NCI-H2029 treated with DMSO at 0.1 percent for 48 hours (cell line): ENCODE measurements at regions not wholly inside any gene's neighbourhood (a gene's known extent, or its start where the extent isn't known, plus 50 kb on each side); places are given as distances from the start of the nearest gene placed in this dataset.

Source experiments
- DNase-seq: peaks from one replicate; lab custom pipeline; 2025; lab: John Stamatoyannopoulos, UW

DNA sequence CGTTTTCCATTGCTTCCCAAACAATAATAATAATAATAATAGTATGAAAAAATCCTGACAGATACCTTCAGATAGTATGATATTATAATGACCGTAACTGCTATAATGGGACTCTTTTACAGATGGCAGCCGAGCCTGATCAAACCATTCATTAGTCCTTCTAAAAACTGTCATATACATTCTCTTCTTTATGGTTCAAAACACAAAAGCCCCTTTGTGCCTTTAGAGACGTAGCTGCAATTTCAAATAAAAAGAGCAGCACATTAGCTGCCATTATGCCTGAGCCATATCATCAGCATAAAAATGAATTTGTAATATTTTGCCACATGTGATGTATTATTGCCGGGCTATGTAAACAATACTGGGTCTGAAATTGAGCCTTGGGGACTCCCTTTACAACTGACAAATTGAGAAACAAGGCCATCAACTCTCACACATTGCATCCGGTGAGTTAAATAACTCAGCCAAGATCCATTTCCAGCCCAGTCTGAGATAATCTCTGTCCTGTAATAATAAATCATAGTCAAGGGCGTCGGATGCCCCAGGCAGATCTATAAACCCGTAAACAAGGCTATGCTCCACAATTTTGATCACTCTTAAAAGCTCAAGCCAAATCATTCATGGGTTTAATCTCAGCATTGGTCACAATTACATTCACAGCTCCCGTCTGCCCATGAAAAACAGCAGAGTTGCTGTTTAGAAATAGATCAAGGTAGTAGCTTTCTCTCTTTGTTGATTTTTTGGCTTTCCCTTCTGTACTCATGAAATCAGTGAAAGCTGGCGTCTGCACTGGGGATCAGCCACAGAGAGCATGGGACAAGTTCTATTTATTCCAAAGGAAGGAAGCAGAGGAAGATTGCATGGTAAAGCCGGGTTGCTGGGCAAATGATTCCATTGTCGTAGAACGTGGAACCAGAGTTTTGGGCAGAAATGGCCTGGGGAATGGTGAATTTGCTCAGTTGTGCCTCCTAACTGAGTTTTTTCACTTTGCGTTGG lies 150.1 kb upstream of the BMPER start:
- DNase-seq: no peak

DNA sequence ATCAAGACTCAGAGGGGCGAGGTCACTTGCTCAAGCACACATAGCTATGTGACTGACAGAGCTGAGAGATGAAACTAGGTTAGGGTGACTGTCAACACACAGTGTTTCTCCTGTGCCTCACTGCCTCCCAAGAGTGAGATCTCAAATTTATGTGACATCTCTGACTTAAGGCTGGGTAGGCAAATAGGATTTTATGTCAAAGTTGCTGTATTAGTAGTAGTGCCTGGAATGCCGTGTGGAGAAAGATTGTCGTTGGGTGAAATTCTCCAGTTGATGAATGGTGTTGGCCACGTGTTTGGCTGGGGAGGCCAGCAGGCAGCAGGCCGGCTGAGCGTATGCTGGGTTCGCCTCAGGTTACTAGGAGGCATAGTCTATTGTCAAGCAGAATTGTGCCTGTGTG lies 148.3 kb upstream of the BMPER start:
- DNase-seq: no peak

DNA sequence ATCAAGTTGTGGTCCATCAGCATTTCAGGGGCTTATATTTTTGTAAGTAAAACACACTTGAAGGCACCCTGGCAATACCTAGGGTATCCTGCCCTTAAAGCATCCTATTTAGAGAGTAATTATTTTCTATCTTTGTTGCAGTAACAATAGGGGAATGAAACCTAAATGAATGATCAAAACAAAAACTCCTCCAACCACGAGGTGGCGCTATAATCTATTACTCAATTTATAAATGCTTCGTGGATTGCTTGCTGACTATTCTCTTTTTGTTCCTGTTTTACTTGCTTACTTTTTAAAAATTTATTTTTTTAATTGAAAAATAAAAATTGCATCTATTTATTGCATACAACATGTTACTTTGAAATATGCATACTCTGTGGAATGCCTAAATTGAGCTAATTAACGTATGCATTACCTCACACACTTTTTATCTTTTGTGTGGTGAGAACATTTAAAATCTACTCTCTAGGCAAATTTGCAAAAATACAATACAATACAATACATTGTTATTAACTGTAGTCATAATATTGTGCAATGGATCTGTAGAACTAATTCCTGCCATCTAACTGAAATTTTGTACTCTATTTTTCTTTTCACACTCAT lies 147.7 kb upstream of the BMPER start:
- DNase-seq: peak; percentile 47

DNA sequence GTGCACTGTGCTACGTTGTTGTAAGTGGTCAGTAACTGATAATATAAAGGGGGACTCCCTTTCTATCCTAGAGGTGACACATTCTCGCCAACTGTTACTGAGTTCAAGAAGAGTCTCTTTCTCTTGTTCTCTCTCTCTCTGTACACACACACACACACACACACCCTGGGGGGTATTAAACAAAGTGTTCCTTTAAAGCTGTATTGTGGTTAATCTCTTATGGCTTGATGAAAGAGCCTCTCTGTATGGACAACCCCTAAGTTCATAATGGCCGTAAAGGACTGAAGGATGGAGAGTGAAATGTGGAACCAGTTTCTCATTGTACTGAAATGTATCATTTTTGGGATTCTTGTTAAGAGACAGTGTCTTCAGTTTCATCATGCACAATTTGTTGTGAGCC lies 145.2 kb upstream of the BMPER start:
- no peak for DNase-seq

DNA sequence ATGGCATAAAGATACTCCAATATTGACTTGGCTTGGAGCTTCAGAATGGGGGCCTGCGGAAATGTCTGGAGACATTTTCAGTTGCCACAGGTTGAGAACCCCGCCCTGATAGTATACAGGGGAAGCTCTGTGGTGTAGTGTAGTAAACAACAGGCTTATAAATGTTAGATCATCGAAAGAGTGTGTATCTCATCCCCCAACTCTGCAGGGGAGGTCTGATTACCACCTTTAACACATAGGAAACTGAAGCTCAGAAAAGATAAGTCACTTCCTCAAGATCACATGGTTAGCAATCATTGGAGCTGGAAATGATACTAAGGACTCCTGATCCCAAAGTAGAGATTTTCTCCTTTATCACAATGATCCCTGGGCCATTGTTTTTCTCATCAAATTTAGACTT lies 144.5 kb upstream of the BMPER start:
- no peak for DNase-seq

DNA sequence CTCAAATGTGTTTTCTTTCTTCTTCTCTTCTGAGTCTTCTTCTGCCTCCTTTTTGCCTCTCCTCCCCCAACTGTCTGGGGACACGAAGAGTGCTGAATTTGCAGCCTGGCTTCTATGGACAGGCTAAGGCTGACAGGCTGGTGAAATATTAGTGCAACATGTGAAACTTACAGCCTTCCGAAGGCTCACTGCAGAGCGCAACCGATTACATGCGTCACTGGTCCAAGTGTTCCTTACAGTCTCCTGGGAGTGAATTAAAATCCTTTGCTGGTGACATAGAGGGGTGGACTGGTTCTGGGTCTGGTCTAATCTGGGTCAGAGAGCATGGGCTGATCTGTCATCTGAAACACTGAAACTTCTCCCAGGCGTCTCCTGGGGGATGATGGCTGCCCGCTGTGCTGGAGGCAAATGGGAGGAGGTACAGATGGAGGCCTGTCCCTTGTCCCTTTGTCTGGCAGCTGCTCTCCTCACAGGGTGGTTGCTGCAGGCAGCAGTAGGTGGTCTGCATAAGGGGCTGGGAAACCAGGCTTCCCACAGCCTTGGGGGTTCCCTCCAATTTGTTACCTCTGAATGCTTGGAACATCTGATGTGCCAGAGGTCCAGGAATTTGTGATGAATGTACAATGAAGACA lies 143.8 kb upstream of the BMPER start:
- DNase-seq: no peak

DNA sequence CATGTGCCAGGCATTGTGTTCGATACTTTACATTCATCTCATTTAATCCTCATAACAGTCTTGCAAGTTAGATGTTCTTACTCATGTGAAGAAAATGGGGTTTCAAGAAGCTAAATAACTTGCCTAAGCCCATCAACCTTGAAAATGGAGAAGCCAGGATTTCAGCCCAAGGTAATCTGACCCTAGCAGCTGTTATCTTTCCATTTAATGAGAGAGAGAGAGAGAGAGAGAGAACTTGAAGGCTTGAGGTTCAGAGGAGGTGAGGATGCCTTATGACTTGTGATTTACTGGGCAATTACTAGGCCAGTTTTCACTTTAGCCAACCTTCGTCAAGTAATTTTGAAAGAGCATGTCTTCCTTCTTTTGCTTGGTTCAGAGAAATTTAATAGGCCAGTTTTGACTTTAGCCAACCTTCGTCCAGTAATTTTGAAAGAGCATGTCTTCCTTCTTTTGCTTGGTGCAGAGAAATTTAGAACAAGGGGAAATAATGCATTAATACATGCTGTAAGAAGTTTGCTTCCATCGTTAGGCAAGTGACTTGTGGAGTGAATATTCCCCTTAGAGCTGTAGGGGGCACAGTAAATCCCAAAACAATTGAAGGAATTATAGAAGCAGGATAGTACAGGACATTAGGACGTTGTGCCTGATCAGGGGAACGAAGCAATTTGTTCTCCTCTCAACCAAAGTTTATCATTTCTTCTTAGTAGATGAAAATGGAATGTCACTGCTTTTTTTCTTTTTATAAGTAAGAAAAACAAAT lies 143.0 kb upstream of the BMPER start:
- DNase-seq: no peak

DNA sequence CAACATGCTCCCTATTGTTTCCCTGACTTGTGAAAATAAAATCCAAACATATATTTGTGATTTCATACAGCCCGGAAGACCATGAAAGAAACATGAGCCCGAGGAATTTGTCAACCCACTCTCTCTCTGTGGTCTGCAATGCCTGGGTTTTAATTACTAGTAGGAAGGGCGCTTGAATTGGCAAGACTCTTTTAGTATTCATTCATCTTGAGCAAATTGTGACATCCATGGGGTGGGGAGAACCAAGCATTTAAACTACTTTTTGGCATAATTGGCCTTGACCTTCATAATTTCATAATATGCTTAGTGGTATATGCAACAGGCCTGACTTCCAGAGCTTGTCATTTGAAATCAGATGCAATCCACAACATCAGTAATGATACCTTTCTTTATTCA lies 142.4 kb upstream of the BMPER start:
- no peak for DNase-seq

DNA sequence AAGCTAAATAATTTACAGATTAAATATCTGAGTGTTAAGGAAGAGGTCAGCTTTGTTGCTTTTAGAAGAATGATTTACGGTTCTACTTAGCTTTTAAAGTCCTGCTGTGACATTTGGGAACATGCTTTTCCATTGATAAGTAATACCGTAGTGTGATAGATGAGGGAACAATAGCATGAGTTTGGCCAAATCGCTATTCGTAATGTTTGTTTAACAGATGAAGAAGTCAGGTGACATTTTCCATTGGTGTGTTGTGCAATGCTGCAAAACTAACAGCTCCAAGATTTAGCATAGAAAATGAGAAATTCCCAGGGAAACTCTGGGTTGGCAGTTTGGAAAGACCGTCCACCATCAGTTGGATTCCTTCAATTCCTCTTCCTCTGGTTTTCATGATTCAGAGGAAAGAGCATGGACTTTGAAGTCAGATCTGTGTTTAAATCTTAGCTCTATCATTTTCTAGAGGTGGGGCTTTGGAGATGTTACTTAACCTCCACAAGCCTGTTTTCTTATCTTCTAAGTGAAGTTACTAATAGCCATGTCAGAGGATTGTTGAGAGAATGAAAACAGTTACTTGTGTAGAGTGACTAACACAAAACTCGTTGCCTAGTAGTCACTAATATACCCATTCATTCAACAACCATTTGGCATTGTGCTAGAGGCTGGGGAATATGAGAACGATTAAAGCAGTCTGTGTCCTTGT lies 140.4 kb upstream of the BMPER start:
- no peak for DNase-seq

DNA sequence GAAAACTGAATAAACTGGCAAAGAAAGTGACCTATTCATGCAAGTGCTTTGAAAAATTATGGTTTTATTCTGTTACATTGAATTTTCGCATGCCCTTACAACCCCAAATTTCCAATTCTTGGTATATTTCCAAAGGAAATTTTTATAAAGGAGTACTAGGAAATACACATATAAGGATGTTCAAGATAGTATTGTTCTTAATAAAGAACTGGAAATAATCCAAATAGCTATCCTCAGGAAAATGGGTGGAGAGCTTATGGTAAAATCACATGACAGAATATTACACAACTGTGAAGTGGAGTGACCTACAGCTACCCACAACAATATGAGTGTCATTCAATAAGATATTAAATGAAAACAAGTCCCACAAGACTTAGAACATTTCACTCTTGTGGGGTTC lies 138.9 kb upstream of the BMPER start:
- DNase-seq: no peak

DNA sequence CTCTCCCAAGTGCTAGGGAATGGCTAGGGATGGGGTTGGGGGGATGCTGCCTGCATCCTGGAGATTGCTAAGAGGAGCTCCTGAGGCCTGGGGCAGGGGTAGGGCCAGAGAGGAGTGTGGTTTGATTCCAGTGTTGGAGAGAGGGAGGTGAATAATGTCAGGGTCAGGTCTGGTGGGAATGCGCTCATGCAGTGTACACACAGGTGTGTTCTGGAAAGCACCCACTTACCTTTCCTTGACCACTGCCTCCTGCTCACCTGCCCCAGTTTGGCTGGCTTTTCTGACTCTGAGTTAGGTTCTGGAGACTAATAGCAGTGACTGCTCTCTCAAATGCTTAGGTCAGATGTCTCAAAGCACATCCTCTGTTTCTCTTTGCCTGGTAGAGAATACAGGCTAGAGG lies 135.4 kb upstream of the BMPER start:
- no peak for DNase-seq

DNA sequence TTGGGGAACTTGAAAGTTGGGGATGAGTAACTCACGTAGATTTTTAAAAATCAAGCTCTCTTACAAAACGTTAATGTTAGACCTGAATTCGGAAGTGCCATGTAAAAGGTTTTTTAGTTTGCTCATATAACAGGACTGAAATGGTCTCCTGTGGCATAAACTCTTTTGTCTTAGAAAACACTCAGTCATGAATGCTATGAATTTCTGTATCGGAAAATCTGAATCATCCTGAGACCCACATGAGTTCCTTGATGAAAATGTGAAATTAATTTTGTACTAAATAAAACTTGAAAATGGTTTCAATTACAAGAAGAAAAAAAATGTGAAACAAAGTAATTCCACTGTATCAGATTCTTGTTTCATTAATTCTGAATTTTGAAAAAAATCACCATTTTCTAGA lies 134.8 kb upstream of the BMPER start:
- DNase-seq: no peak

DNA sequence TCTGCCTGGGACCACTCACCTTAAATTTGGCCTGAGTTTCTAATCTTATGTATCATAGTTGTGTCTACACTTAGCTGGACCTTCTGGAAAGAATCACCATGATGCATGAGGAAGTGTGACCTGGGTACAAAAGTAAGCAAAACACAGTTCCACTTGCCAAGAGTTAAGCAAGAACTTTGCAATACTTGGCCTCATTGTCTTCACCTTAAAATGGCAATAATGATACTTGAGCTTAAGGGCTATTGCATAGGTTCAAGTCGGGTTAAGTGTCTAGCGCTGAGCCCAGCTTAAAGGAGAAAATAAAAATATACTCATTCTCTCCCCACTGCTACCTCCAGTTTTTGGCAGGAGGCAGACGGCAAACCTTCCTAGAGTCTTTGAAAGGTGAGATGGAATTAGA lies 133.9 kb upstream of the BMPER start:
- DNase-seq: no peak

DNA sequence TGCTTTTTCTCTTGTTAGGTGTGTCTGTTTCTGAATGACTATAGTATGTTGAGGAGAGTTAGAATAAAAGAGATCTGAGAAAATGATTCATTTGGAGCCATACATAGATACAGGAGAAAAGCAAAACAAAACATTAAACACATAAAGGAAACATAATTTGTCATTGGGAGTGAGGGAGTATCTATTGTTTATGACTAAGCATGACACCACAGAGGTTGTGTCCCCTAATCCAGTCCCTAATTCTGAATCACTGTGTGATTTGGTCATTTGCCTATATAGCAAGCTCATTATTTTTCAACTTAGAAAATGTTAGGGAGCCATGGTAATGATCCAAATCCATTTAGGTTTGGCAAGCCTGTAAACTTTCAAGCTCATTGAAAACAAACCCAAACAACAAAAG lies 132.3 kb upstream of the BMPER start:
- DNase-seq: no peak

DNA sequence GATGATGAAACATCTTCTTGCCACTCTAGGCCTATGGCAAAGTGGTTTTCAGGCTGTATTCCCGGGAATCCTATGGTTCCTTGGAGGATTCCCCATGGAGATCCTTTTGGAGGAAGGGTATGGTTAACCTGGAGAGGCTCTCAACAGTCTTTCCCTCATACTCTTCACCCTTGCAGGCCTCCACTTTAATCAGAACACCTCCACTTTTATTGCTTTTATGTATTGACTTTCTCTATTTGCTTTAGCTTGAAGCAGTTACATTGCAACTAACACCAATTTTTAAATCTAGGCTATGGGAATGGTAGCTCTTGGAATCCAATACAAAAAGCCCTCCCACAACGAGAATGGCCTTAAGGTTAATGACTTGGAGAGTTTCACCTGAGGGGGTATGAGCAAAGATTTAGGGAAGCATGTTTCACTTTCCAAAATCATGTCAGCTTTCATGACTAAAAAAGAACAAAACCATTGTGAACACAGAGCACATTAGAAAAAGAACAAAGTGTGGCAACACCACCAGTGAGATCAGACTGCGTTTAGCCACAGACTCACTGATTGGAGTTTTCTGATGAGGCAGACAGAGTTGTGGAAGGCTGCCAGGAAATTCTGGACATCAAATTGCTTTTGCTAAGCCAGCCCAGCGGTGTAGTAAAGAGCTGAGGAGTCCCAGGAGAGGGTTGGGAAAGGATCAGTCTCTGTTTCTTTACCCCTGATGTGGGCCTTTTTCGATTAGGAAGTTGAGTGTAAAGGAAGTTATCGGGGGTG lies 130.4 kb upstream of the BMPER start:
- no peak for DNase-seq

DNA sequence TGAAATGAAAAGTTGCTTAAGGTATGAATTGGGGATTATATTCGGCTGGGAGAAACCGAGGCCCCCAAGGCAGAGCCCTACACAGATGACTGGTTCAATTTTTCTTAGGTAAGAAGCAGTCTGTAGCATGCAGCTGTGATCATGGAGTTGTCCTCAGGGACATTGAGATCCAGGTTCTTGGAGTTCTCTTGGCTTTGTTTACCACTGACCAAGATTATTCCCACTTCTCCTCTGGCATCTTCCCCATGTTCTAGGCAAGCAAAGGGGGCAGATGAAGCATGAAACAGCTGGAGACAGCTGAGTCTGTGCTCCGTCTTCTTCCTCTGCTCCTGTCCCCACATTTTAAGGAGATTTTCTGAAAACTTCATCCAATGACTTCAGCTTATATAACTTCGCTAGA lies 129.5 kb upstream of the BMPER start:
- no peak for DNase-seq

DNA sequence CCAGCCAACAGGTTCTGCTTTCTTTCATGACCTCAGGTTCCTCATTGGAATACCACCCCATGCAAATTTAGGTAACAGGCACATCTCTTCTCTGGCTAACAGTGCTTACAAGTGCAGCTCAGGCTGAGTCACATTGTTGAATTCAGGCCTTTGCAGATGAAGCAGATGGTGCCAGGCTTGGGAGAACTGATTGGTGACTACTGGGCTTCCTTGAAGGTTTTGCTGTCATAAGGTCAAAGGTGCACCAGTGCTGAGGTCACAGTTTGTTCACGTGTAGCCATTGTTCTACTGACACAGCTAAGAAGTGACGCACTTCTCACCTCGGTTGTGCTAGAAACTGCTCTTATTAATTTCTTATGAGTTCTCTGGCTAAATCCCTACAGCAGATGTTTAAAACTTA lies 128.6 kb upstream of the BMPER start:
- no peak for DNase-seq

DNA sequence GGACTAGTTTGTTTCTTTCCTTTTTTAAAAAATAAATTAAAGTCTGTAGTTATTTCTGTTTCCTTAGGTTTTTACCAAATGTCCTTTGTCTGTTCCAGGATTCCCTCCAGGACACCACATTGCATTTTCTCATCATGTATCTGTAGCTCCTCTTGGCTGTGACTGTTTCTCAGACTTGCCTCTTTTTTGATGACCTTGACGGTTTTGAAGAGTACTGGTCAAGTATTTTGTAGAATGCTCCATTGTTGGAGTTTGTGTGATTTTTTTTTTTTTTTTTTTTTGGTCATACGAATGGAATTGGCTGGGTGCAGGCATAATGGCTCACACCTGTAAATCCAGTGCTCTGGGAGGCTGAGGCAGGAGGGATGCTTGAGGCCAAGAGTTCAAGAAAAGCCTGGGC lies 127.1 kb upstream of the BMPER start:
- no peak for DNase-seq

DNA sequence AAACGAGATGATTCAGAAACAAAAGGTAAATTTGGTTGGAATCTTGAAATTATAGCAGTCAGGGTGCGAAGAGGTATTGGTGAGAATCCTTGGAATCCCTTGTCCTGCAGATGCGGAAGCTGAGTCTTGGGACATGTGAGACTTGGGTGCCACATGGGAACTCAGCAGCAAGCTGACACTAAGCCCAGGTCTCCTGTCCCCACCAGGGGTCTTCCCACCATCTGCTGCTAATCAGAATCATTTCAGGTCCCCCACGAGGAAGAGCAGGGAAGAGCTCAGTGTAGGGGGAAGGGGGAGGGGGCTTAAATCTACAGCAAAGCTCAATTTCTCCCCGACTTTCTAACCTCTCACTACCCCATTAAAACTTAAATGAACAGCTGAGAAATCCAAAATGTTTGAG lies 126.1 kb upstream of the BMPER start:
- DNase-seq: no peak

DNA sequence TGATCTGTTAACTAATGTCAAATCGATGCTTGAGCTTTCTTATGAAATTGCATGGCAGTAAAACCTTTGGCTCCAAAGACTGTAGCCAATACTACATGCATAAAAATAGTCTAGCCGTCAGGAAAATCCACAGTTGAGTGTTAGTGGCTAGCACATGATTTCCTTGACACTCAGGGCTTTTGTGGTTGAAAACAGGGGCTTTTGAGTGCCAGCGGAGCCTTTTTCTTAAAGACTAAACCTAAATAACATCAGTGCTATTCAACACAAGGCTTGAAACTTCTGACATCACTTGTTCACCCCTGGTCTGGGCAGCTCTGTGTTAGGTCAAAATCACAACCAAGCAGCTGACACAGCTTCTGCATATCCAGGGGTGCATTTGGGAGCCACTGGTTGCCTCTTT lies 124.2 kb upstream of the BMPER start:
- no peak for DNase-seq

DNA sequence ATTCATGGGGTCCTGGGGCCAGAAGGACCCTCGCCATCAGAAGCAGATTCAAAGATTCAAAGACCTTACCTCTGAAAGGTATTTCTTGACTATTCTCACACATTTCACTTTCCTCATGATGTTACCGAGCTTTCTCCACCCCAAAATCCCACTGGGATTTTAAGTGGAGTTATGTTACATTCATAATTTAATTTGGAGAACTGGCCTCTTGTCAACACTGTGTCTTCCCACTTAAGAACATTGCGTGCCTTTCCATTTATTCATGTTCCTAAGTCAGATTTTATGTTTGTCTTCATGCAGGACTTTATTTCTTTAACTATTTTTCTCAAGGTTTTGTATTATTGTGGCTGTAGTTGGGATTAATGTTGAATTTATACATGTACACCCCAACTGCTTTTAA lies 123.5 kb upstream of the BMPER start:
- no peak for DNase-seq
